ENCODE measurements at regions not wholly inside any gene's neighbourhood (a gene's known extent, or its start where the extent isn't known, plus 50 kb on each side); places are given as distances from the start of the nearest gene placed in this dataset.

DNA sequence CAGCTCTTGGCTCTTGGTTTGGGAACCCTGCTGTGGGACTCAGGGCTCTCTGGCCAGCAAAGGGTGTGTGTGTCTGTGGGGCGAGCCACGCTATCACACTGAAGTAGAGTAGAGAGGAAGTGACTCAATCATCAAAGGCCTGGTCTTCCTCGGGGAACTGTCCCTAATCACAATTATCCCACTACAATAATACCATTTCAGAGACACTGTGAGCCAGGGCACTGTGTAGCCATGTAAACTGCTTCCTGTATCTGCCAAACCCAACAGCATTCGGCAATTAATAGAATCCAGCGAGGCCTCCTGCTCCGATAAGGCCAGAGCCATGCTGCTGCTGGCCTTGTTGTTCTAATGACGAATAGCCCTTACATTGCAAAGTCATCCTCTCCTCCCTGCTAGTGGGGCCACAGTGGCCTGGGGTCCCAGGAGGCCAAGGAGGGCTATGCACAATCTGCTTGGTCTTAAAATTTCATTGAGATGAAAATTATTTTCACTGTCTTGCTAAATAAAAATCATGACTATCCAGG is 49.8 kb upstream of the LMO2 start (continued):
- TF ChIP-seq, protein P1, sequence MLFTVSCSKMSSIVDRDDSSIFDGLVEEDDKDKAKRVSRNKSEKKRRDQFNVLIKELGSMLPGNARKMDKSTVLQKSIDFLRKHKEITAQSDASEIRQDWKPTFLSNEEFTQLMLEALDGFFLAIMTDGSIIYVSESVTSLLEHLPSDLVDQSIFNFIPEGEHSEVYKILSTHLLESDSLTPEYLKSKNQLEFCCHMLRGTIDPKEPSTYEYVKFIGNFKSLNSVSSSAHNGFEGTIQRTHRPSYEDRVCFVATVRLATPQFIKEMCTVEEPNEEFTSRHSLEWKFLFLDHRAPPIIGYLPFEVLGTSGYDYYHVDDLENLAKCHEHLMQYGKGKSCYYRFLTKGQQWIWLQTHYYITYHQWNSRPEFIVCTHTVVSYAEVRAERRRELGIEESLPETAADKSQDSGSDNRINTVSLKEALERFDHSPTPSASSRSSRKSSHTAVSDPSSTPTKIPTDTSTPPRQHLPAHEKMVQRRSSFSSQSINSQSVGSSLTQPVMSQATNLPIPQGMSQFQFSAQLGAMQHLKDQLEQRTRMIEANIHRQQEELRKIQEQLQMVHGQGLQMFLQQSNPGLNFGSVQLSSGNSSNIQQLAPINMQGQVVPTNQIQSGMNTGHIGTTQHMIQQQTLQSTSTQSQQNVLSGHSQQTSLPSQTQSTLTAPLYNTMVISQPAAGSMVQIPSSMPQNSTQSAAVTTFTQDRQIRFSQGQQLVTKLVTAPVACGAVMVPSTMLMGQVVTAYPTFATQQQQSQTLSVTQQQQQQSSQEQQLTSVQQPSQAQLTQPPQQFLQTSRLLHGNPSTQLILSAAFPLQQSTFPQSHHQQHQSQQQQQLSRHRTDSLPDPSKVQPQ (CRISPR knock-in tag; IDR thresholded peaks at IDR 0.05; ENCODE audit: borderline replicate concordance), result no peak
- TF ChIP-seq ZNF445 (CRISPR knock-in tag; IDR thresholded peaks at IDR 0.05; ENCODE audit: low read depth), result no peak
- no peak for TF ChIP-seq SRSF1 (IDR thresholded peaks at IDR 0.05; ENCODE audit: low read depth, low read length)
- TF ChIP-seq ZNF766 (CRISPR knock-in tag; conservative IDR thresholded peaks at IDR 0.05), result peak; percentile 70; the same call in 1 of the 2 replicates
- TF ChIP-seq, protein P2, sequence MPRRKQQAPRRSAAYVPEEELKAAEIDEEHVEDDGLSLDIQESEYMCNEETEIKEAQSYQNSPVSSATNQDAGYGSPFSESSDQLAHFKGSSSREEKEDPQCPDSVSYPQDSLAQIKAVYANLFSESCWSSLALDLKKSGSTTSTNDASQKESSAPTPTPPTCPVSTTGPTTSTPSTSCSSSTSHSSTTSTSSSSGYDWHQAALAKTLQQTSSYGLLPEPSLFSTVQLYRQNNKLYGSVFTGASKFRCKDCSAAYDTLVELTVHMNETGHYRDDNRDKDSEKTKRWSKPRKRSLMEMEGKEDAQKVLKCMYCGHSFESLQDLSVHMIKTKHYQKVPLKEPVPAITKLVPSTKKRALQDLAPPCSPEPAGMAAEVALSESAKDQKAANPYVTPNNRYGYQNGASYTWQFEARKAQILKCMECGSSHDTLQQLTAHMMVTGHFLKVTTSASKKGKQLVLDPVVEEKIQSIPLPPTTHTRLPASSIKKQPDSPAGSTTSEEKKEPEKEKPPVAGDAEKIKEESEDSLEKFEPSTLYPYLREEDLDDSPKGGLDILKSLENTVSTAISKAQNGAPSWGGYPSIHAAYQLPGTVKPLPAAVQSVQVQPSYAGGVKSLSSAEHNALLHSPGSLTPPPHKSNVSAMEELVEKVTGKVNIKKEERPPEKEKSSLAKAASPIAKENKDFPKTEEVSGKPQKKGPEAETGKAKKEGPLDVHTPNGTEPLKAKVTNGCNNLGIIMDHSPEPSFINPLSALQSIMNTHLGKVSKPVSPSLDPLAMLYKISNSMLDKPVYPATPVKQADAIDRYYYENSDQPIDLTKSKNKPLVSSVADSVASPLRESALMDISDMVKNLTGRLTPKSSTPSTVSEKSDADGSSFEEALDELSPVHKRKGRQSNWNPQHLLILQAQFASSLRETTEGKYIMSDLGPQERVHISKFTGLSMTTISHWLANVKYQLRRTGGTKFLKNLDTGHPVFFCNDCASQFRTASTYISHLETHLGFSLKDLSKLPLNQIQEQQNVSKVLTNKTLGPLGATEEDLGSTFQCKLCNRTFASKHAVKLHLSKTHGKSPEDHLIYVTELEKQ (CRISPR knock-in tag; IDR thresholded peaks at IDR 0.05), result 0 out of 2 replicates have a peak, but pooled peaks have one; percentile 27
- no peak for TF ChIP-seq PHTF2 (CRISPR knock-in tag; IDR thresholded peaks at IDR 0.05)
- TF ChIP-seq MAFK (IDR thresholded peaks at IDR 0.05; ENCODE audit: low read length), result peak; percentile 55
- TF ChIP-seq CEBPB (tag; IDR thresholded peaks at IDR 0.05), result peak; percentile 66
- peak; percentile 39; the same call in 1 of the 2 replicates for TF ChIP-seq JUN (IDR thresholded peaks at IDR 0.05; ENCODE audit: borderline replicate concordance, low read depth, low read length)
- no peak for TF ChIP-seq JUN (CRISPR knock-in tag; IDR thresholded peaks at IDR 0.05; ENCODE audit: borderline replicate concordance)
- no peak for TF ChIP-seq SREBF2 (CRISPR knock-in tag; IDR thresholded peaks at IDR 0.05)
- no peak; the same call in 1 of the 2 replicates for TF ChIP-seq XRCC5 (IDR thresholded peaks at IDR 0.05; ENCODE audit: low read depth, low read length)
- no peak for TF ChIP-seq RUNX1 (IDR thresholded peaks at IDR 0.05; ENCODE audit: low read depth)
- peak; percentile 80 for TF ChIP-seq CXXC5 (CRISPR knock-in tag; IDR thresholded peaks at IDR 0.05)
- TF ChIP-seq MED1 (CRISPR knock-in tag; IDR thresholded peaks at IDR 0.05; ENCODE audit: borderline replicate concordance), result no peak
- TF ChIP-seq, protein P3, sequence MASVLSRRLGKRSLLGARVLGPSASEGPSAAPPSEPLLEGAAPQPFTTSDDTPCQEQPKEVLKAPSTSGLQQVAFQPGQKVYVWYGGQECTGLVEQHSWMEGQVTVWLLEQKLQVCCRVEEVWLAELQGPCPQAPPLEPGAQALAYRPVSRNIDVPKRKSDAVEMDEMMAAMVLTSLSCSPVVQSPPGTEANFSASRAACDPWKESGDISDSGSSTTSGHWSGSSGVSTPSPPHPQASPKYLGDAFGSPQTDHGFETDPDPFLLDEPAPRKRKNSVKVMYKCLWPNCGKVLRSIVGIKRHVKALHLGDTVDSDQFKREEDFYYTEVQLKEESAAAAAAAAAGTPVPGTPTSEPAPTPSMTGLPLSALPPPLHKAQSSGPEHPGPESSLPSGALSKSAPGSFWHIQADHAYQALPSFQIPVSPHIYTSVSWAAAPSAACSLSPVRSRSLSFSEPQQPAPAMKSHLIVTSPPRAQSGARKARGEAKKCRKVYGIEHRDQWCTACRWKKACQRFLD (CRISPR knock-in tag; IDR thresholded peaks at IDR 0.05), result peak; percentile 94; the same call in 1 of the 2 replicates
- no peak for TF ChIP-seq WHSC1 (IDR thresholded peaks at IDR 0.05; ENCODE audit: low read length)
- no peak for TF ChIP-seq DNMT1 (IDR thresholded peaks at IDR 0.05)
- TF ChIP-seq HMG20B (CRISPR knock-in tag; IDR thresholded peaks at IDR 0.05), result no peak
- no peak; the same call in 1 of the 2 replicates for TF ChIP-seq RFX1 (IDR thresholded peaks at IDR 0.05)
- no peak for TF ChIP-seq HEY1 (CRISPR knock-in tag; IDR thresholded peaks at IDR 0.05; ENCODE audit: borderline replicate concordance)
- TF ChIP-seq U2AF2 (optimal IDR thresholded peaks at IDR 0.05; ENCODE audit: low read depth, low read length), result no peak

Measured in K562 (cell line).